Uterus (tissue), 3 donors: ENCODE measurements at regions not wholly inside any gene's neighbourhood (a gene's known extent, or its start where the extent isn't known, plus 50 kb on each side); places are given as distances from the start of the nearest gene placed in this dataset.

Source experiments
- DNase-seq, 2 donors: peaks; one replicate each; pipeline ENCODE4 v3.0.0-alpha.2; 2019 to 2020
- H3K27ac ChIP-seq, 2 donors: fragments of 200-600 bp; sonication (generic); 1 replicate in 1 of 2; 2 replicates in 1 of 2; pipeline ENCODE4 v1.5.1; 2016 to 2018
- H3K27me3 ChIP-seq, 2 donors: fragments of 200-600 bp; sonication (generic); one replicate each; pipeline ENCODE4 v1.5.1; 2018 to 2019; ENCODE audit warnings: control low read depth in 1 of 2
- H3K36me3 ChIP-seq, 2 donors: fragments of 200-600 bp; sonication (generic); one replicate each; pipeline ENCODE4 v1.5.1; 2019; ENCODE audit warnings: control low read depth in 1 of 2
- H3K4me1 ChIP-seq, 2 donors: fragments of 200-600 bp; sonication (generic); one replicate each; pipeline ENCODE4 v1.5.1; 2018 to 2019; ENCODE audit warnings: control low read depth in 1 of 2
- H3K4me3 ChIP-seq, 2 donors: fragments of 200-600 bp; sonication (generic); 1 replicate in 1 of 2; 2 replicates in 1 of 2; pipeline ENCODE4 v1.5.1; 2018 to 2019; ENCODE audit warnings: mild to moderate bottlenecking in 1 of 2
- H3K9me3 ChIP-seq, 2 donors: fragments of 200-600 bp; sonication (generic); one replicate each; pipeline ENCODE4 v1.5.1; 2019; ENCODE audit warnings: control low read depth in 1 of 2
- POLR2A ChIP-seq, 2 donors: fragments of 450-650 bp; IDR thresholded peaks; one replicate each; pipeline ENCODE4 v1.6.1; 2016; ENCODE audit warnings: antibody characterized with exemption in 2 of 2, mild to moderate bottlenecking in 1 of 2, moderate library complexity in 1 of 2
- intact Hi-C: fragments of 100-400 bp; cut with DNase I; formaldehyde crosslinking; loops from one replicate; pipeline ENCODE4 v1.15.1; 2023; ENCODE audit warnings: low total_unique reads
- TF ChIP-seq, protein P1 (sequence below), 4 experiments: fragments of 200-600 bp in 2 of 4; fragments of 450-650 bp in 2 of 4; sonication (generic) in 2 of 4; IDR thresholded peaks; one replicate each; pipeline ENCODE4 v1.5.1; 2016 to 2019; ENCODE audit warnings: antibody characterized with exemption in 4 of 4, mild to moderate bottlenecking in 2 of 4, moderate library complexity in 1 of 4
- donor health status: DM: yes; HTN: yes; CAD: no.

DNA sequence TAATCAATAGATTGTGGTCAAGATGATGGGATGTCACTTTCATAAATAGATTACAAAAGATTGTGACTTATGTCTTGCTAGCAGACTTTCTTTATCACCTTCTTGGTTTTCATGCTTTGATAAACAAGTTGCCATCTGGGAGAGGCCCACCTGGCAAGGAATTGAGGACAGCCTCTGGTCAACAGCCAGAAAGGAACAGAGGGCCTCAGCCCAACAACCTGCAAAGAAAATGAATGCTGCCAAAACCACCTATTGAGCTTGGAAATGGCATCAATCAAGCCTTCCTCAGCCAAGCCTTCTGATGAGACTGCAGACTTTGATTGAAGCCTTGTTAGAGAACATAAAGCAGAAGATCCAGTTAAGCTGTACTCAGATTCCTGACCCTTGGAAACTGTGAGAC, 288.6 kb downstream of the SPRY2 start:
- H3K36me3 ChIP-seq = no peaks in the 10 kb centered on the region
- H3K27ac ChIP-seq = no peak overlapping the region
- no peaks in the 10 kb centered on the region for H3K9me3 ChIP-seq
- no peaks in the 10 kb centered on the region for H3K27me3 ChIP-seq
- peaks cover 0 to 9% of the 10 kb centered on the region in 2 donors for H3K4me1 ChIP-seq
- no peak for DNase-seq
- intact Hi-C loops = no loop called here
- TF ChIP-seq, protein P1, sequence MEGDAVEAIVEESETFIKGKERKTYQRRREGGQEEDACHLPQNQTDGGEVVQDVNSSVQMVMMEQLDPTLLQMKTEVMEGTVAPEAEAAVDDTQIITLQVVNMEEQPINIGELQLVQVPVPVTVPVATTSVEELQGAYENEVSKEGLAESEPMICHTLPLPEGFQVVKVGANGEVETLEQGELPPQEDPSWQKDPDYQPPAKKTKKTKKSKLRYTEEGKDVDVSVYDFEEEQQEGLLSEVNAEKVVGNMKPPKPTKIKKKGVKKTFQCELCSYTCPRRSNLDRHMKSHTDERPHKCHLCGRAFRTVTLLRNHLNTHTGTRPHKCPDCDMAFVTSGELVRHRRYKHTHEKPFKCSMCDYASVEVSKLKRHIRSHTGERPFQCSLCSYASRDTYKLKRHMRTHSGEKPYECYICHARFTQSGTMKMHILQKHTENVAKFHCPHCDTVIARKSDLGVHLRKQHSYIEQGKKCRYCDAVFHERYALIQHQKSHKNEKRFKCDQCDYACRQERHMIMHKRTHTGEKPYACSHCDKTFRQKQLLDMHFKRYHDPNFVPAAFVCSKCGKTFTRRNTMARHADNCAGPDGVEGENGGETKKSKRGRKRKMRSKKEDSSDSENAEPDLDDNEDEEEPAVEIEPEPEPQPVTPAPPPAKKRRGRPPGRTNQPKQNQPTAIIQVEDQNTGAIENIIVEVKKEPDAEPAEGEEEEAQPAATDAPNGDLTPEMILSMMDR (IDR thresholded peaks at IDR 0.05) = no peak
- no peak for TF ChIP-seq POLR2A (IDR thresholded peaks at IDR 0.05)
- H3K4me3 ChIP-seq = no peak overlapping the region

DNA sequence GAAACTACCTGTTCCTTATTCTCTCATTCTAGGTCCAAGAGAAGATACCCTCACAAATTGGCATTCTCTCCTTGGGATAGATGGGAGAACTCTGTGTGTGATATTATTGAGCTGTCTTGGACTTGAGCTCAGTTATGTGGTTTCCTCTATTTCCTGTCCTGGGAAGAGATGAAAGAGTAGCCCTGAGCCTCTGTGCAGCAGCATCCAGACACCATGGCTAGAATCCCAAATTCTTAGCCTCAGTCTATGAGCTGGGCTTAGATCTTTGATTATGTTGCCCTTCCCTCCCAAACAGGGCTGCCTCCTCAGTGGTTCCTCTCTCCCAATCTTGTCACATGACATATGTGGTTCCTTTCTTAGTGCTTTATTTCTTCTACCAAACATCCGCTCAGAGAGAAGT, 290.7 kb downstream of the SPRY2 start:
- no peak for DNase-seq
- H3K9me3 ChIP-seq = no peaks in the 10 kb centered on the region
- no peak overlapping the region for H3K27ac ChIP-seq
- no peak overlapping the region for H3K4me3 ChIP-seq
- intact Hi-C loops = no loop called here
- H3K36me3 ChIP-seq = no peaks in the 10 kb centered on the region
- no peak for TF ChIP-seq POLR2A (IDR thresholded peaks at IDR 0.05)
- TF ChIP-seq, protein P1 (IDR thresholded peaks at IDR 0.05) = no peak
- H3K27me3 ChIP-seq = no peaks in the 10 kb centered on the region
- peaks cover 0 to 9% of the 10 kb centered on the region in 2 donors for H3K4me1 ChIP-seq

- peaks cover 0 to 9% of the 10 kb centered on the region in 2 donors for H3K4me1 ChIP-seq
- intact Hi-C loops = no loop called here
- no peaks in the 10 kb centered on the region for H3K9me3 ChIP-seq
- H3K27me3 ChIP-seq = no peaks in the 10 kb centered on the region
- H3K4me3 ChIP-seq = no peak overlapping the region
- TF ChIP-seq, protein P1 (IDR thresholded peaks at IDR 0.05) = no peak
- no peak for TF ChIP-seq POLR2A (IDR thresholded peaks at IDR 0.05)
- no peaks in the 10 kb centered on the region for H3K36me3 ChIP-seq
- H3K27ac ChIP-seq = no peak overlapping the region
- peak; percentile 68 to 77 for DNase-seq
Observed at GRCh38 chr13:80048802-80049201, 292.1 kb downstream of the SPRY2 start.

DNA sequence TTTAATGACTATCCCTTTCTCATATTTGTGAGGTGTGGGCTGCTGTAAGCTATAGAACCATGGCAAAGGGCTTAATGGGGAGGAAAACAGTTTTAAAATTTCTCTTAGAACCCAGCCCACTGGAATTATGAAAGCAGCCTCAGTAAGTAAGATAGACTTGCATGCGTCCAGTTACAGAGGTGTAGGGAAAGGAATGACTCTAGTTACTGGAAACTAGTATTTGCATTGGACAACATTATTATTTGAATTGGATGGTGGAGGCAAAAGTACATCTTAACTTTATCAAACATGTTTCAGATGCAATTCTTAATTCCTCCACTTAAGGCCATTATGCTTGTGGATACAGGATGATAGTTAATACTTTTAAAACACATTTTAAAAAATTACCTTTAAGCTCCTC, 292.9 kb downstream of the SPRY2 start:
- intact Hi-C loops = no loop called here
- Histone ChIP-seq H3K9me3 (no peaks in the 10 kb centered on the region), H3K27ac (no peak overlapping the region), H3K4me3 (no peak overlapping the region), H3K4me1 (peaks cover 0 to 9% of the 10 kb centered on the region in 2 donors), H3K36me3 (no peaks in the 10 kb centered on the region), H3K27me3 (no peaks in the 10 kb centered on the region)
- DNase-seq = no peak
- TF ChIP-seq, protein P1 (IDR thresholded peaks at IDR 0.05) = no peak
- no peak for TF ChIP-seq POLR2A (IDR thresholded peaks at IDR 0.05)

DNA sequence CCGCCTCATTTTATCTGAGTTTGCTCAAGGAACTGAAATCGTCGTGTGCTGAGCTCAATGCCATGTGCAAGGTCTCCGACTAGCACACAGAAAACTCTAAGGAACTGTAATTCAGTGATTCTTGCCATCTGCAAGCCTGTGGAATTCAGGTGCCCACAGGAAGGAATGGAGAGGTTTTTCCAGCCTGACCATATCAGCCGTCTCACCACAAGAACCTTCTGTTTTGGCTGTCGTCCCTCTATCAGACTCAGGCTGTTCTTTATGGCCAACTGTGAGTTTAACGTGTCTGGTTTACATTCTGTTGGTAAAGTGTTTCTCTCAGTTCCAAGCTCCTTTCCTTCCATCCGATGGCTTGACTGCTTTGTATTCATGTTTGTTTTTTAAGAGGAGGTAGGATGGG, 293.5 kb downstream of the SPRY2 start:
- no peak overlapping the region for H3K4me3 ChIP-seq
- no peaks in the 10 kb centered on the region for H3K9me3 ChIP-seq
- peaks cover 0 to 9% of the 10 kb centered on the region in 2 donors for H3K4me1 ChIP-seq
- H3K36me3 ChIP-seq = no peaks in the 10 kb centered on the region
- H3K27me3 ChIP-seq = no peaks in the 10 kb centered on the region
- DNase-seq = no peak
- intact Hi-C loops = no loop called here
- H3K27ac ChIP-seq = no peak overlapping the region
- TF ChIP-seq POLR2A (IDR thresholded peaks at IDR 0.05) = no peak
- TF ChIP-seq, protein P1 (IDR thresholded peaks at IDR 0.05) = no peak
